ENCODE measurements at regions not wholly inside any gene's neighbourhood (a gene's known extent, or its start where the extent isn't known, plus 50 kb on each side); places are given as distances from the start of the nearest gene placed in this dataset.

DNA sequence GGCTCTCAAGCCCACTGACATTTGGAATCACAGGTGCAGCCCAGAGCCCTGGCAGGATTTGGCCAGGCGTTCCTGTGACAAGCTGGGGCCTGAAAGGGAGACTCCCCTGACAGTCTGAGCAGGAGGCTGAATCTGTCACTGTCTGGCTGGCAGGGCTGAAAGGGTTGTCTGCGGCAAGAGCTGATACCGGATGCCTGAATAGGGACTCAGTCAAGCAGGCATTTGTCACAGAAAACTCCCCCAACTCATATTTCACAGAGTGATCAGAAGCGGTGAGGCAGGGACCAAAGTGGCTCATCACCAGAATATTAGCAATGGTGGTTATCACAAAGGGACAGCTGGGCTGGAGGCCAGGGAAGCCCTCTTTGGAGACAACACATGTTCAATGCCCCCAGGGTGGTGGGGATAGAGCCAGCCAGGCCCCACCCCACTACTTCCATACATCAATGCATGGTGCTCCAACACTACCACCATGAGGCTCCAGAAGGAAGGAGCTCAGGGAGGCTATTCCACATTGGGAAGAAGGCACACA is 295.5 kb downstream of the DTWD2 start:
- no peak for TF ChIP-seq POLR2AphosphoS5 (IDR thresholded peaks at IDR 0.05)
- TF ChIP-seq, protein P1, sequence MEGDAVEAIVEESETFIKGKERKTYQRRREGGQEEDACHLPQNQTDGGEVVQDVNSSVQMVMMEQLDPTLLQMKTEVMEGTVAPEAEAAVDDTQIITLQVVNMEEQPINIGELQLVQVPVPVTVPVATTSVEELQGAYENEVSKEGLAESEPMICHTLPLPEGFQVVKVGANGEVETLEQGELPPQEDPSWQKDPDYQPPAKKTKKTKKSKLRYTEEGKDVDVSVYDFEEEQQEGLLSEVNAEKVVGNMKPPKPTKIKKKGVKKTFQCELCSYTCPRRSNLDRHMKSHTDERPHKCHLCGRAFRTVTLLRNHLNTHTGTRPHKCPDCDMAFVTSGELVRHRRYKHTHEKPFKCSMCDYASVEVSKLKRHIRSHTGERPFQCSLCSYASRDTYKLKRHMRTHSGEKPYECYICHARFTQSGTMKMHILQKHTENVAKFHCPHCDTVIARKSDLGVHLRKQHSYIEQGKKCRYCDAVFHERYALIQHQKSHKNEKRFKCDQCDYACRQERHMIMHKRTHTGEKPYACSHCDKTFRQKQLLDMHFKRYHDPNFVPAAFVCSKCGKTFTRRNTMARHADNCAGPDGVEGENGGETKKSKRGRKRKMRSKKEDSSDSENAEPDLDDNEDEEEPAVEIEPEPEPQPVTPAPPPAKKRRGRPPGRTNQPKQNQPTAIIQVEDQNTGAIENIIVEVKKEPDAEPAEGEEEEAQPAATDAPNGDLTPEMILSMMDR (IDR thresholded peaks at IDR 0.05) = no peak
- TF ChIP-seq EP300 (IDR thresholded peaks at IDR 0.05) = no peak
- TF ChIP-seq POLR2A (IDR thresholded peaks at IDR 0.05) = no peak
- no peaks in the 10 kb centered on the region for H3K36me3 ChIP-seq
- H3K27me3 ChIP-seq = no peaks in the 10 kb centered on the region
- 52 to 81% (median 63%) methylated on average over 4 of the region's 4 CpGs for WGBS, 5 donors
- no peaks in the 10 kb centered on the region for H3K4me1 ChIP-seq
- H3K9me3 ChIP-seq = no peaks in the 10 kb centered on the region
- intact Hi-C loops (cut with DNase I; ENCODE audit: low total_unique reads) = no loop called here
- no peak for DNase-seq
- H3K4me3 ChIP-seq = no peak overlapping the region
- no peak overlapping the region for H3K27ac ChIP-seq

DNA sequence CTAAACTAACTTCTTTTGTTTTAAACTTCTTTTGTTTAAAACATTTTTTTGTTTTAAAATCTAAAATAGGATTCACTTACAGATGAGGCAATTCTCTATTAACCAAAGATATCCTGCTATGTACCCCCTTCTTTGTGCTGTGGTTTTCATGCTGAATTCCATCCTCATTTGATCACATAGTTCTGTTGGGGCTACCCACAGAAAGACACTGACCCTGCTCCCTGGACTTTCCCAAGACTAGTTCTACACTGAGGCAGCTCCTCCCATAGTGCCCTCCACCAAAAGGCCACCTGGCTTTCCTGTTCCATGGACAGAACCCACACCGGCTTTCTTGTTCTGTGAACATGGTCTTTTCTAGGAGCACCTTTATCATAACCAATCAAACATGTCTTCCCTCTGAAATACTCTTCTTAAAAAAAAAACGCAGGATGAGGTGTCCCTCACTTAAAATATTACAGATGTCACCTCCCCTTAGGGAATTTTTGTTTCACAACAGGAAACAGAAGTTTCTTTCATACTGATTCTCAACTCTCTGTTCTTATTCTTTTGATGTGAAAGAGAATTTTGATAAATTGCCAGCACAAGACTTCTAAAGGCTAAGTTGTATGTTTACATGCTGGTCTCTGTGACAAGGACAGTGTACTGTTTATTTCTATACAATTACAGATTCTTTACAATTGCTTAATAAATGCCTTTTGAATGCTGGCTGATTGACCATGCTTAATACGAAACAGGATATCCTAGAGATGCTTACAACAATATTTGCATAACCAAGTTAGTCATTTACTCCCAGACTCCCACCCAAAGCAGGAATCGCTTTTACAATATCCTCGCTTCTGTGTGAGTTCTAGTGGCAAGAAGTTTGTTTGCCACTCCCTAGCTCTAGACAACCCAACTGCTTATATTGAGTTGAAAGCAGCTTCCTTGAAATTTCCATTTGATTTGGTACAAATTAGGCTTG is 300.4 kb downstream of the DTWD2 start:
- Histone ChIP-seq H3K27ac (no peak overlapping the region), H3K9me3 (no peaks in the 10 kb centered on the region), H3K4me3 (no peak overlapping the region), H3K36me3 (no peaks in the 10 kb centered on the region), H3K27me3 (no peaks in the 10 kb centered on the region), H3K4me1 (no peaks in the 10 kb centered on the region)
- no peak for DNase-seq
- intact Hi-C loops (cut with DNase I; ENCODE audit: low total_unique reads) = no loop called here
- WGBS, 5 donors = 66 to 87% (median 77%) methylated on average over 5 of the region's 5 CpGs
- TF ChIP-seq POLR2A (IDR thresholded peaks at IDR 0.05) = no peak
- TF ChIP-seq POLR2AphosphoS5 (IDR thresholded peaks at IDR 0.05) = no peak
- TF ChIP-seq EP300 (IDR thresholded peaks at IDR 0.05) = no peak
- TF ChIP-seq, protein P1 (IDR thresholded peaks at IDR 0.05) = no peak

DNA sequence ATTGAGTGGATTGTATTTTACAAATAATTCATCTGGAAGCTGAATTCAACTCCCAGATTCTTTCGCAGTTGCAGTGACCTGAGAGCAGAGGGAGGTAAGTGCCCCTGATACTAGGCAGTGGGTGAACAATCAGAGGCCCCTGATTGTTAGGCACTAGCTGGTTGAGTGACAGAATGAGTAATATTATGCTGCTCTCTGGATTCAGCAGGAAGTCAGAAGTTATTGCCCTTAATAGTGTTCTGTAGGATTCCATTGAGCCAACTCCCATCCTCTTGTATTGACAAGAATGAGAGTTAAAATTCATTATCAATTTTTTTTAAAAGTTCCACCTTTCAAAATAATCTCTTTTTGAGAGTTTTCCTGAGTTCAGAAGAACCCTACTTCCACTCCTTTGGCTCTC is 301.2 kb downstream of the DTWD2 start:
- 88 to 98% (median 93%) methylated on average over 1 of the region's 1 CpG for WGBS, 5 donors
- no peaks in the 10 kb centered on the region for H3K9me3 ChIP-seq
- H3K36me3 ChIP-seq = no peaks in the 10 kb centered on the region
- no peak overlapping the region for H3K4me3 ChIP-seq
- H3K4me1 ChIP-seq = no peaks in the 10 kb centered on the region
- H3K27ac ChIP-seq = no peak overlapping the region
- TF ChIP-seq POLR2A (IDR thresholded peaks at IDR 0.05) (no peak), EP300 (IDR thresholded peaks at IDR 0.05) (no peak), POLR2AphosphoS5 (IDR thresholded peaks at IDR 0.05) (no peak)
- TF ChIP-seq, protein P1 (IDR thresholded peaks at IDR 0.05) = no peak
- H3K27me3 ChIP-seq = no peaks in the 10 kb centered on the region
- no peak for DNase-seq
- intact Hi-C loops (cut with DNase I; ENCODE audit: low total_unique reads) = no loop called here

DNA sequence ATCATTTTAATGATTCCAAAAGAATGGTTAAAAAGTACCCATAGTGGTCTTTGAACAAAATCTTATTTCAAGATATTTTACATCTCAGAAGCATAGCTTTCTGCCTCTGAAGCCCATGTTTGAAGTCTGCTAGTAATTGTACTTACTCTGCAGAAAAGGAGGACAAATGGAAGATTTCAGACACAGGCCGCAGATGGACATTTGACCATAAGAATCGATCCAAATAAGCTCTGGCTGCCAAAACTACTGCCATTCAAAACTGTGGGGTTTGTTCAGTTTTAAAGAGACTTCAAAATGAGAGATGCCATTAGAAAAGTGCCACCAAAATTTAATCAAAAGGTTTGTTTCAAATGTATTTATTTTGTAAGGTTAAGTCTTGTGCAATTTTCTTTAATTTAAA is 306.7 kb downstream of the DTWD2 start:
- H3K27ac ChIP-seq = no peak overlapping the region
- no peak overlapping the region for H3K4me3 ChIP-seq
- no peak for DNase-seq
- H3K36me3 ChIP-seq = no peaks in the 10 kb centered on the region
- intact Hi-C loops (cut with DNase I; ENCODE audit: low total_unique reads) = no loop called here
- H3K4me1 ChIP-seq = no peaks in the 10 kb centered on the region
- H3K9me3 ChIP-seq = no peaks in the 10 kb centered on the region
- H3K27me3 ChIP-seq = no peaks in the 10 kb centered on the region
- WGBS, 5 donors = 74 to 86% (median 81%) methylated on average over 2 of the region's 2 CpGs
- TF ChIP-seq EP300 (IDR thresholded peaks at IDR 0.05) (no peak), POLR2A (IDR thresholded peaks at IDR 0.05) (no peak), POLR2AphosphoS5 (IDR thresholded peaks at IDR 0.05) (no peak)
- TF ChIP-seq, protein P1 (IDR thresholded peaks at IDR 0.05) = no peak
